LNCaP clone FGC (cell line): ENCODE measurements at regions not wholly inside any gene's neighbourhood (a gene's known extent, or its start where the extent isn't known, plus 50 kb on each side); places are given as distances from the start of the nearest gene placed in this dataset.

Experiments
- DNase-seq: peaks from one replicate; pipeline ENCODE4 v3.0.0-alpha.2; 2011; ENCODE audit warnings: low read depth
- H3K4me3 ChIP-seq: 2 replicates; pipeline ENCODE4 v1.5.1; 2011; ENCODE audit warnings: mild to moderate bottlenecking, low read depth, low read length, control low read depth
- CTCF ChIP-seq: IDR thresholded peaks from 2 replicates; pipeline ENCODE4 v1.5.1; 2012; ENCODE audit warnings: mild to moderate bottlenecking; ENCODE audit not compliant: control insufficient read depth, insufficient read depth; ENCODE audit errors: extremely low read depth

GRCh38 chr11:29361369-29361768 lies 655.5 kb downstream of the KCNA4 start:
- no peak for DNase-seq
- no peak for TF ChIP-seq CTCF
- H3K4me3 ChIP-seq: no peak overlapping the region

- no peak for TF ChIP-seq CTCF
- no peak overlapping the region for H3K4me3 ChIP-seq
- DNase-seq: no peak
Observed at GRCh38 chr11:29353833-29354232, 663.0 kb downstream of the KCNA4 start.

GRCh38 chr11:29352273-29352795 lies 664.5 kb downstream of the KCNA4 start:
- no peak for TF ChIP-seq CTCF
- no peak overlapping the region for H3K4me3 ChIP-seq
- no peak for DNase-seq

- no peak for TF ChIP-seq CTCF
- no peak for DNase-seq
- H3K4me3 ChIP-seq: no peak overlapping the region
Observed at GRCh38 chr11:29351301-29351873, 665.4 kb downstream of the KCNA4 start.

GRCh38 chr11:29343465-29344333 lies 673.1 kb downstream of the KCNA4 start:
- TF ChIP-seq CTCF: peak; percentile 95
- H3K4me3 ChIP-seq: no peak overlapping the region
- peak; percentile 22 for DNase-seq

GRCh38 chr11:29336727-29337575 lies 679.9 kb downstream of the KCNA4 start:
- no peak for TF ChIP-seq CTCF
- no peak for DNase-seq

More at GRCh38 chr11:29336727-29337575, 679.9 kb downstream of the KCNA4 start:
- no peak overlapping the region for H3K4me3 ChIP-seq
